Activated CD4-positive, alpha-beta T cell treated with anti-CD3 and anti-CD28 coated beads, Interleukin-2, amount 10 ng/mL, durations not matched to agents 7 days and 5 days (primary cell): ENCODE measurements at regions not wholly inside any gene's neighbourhood (a gene's known extent, or its start where the extent isn't known, plus 50 kb on each side); places are given as distances from the start of the nearest gene placed in this dataset.
"Not testable (repeated sequence)": the region's sequence is repeated elsewhere in the genome, so short reads cannot be mapped to it uniquely, and the experiment has no call there.

Experiments
- CTCF ChIA-PET: fragments of 350-600 bp; sonication (Branson Sonifier 250); formaldehyde crosslinking; loops from one replicate; lab custom pipeline; 2021; ENCODE audit warnings: antibody characterized with exemption; lab: Charles Lee
- POLR2A ChIA-PET: fragments of 350-600 bp; sonication (Branson Sonifier 250); formaldehyde crosslinking; loops from one replicate; lab custom pipeline; 2021; ENCODE audit warnings: antibody characterized with exemption; lab: Charles Lee
- DNase-seq: peaks from one replicate; pipeline ENCODE4 v3.0.0-alpha.2; 2020
- H3K27ac Mint-ChIP-seq: one replicate; pipeline ENCODE4 v1.8.0; 2021; ENCODE audit warnings: mild to moderate bottlenecking, moderate library complexity, mixed read lengths
- H3K27me3 Mint-ChIP-seq: one replicate; pipeline ENCODE4 v1.8.0; 2021; ENCODE audit warnings: mixed read lengths
- H3K36me3 Mint-ChIP-seq: one replicate; pipeline ENCODE4 v1.8.0; 2021; ENCODE audit warnings: low read depth, mixed read lengths
- H3K4me1 Mint-ChIP-seq: one replicate; pipeline ENCODE4 v1.8.0; 2021; ENCODE audit warnings: mixed read lengths
- H3K4me3 Mint-ChIP-seq: one replicate; pipeline ENCODE4 v1.8.0; 2021; ENCODE audit warnings: mild to moderate bottlenecking, moderate library complexity, mixed read lengths
- H3K9me3 Mint-ChIP-seq: one replicate; pipeline ENCODE4 v1.8.0; 2021; ENCODE audit warnings: mixed read lengths

- CTCF ChIA-PET: no interaction called here
- DNase-seq: no peak
- no peaks in the 10 kb centered on the region for H3K36me3 Mint-ChIP-seq
- no peaks in the 10 kb centered on the region for H3K9me3 Mint-ChIP-seq
- no peak overlapping the region for H3K27ac Mint-ChIP-seq
- H3K4me1 Mint-ChIP-seq: no peaks in the 10 kb centered on the region
- no peak overlapping the region for H3K4me3 Mint-ChIP-seq
- POLR2A ChIA-PET: no interaction called here
- H3K27me3 Mint-ChIP-seq: no peaks in the 10 kb centered on the region
Observed at GRCh38 chr2:21194147-21194546, 70.4 kb downstream of the TDRD15 start.

DNA sequence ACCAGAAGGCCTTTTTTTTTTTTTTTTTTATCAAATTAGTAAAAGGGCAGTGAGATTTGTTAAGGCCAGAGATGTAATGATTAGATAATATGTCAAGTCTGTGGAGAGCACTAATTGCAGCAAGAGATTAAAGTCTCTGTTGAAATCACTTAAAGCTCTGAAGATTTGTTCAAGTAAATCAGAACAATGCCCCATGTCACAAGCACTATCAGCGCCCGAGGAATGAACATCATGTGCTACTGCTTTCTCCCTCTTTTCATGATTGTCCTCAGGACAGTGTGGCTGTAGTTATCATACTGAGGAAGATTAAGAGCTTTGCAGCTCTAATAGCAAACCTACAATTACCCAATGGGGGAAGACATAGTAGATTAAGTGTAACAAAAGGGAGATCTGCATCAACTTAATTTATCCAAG is 71.1 kb downstream of the TDRD15 start:
- CTCF ChIA-PET: no interaction called here
- Mint-ChIP-seq H3K36me3 (no peaks in the 10 kb centered on the region), H3K27ac (no peak overlapping the region), H3K9me3 (no peaks in the 10 kb centered on the region), H3K4me3 (no peak overlapping the region), H3K4me1 (no peaks in the 10 kb centered on the region), H3K27me3 (no peaks in the 10 kb centered on the region)
- no peak for DNase-seq
- POLR2A ChIA-PET: no interaction called here

GRCh38 chr2:21195326-21195725 is 71.6 kb downstream of the TDRD15 start:
- no peak for DNase-seq
- no peaks in the 10 kb centered on the region for H3K27me3 Mint-ChIP-seq
- H3K4me1 Mint-ChIP-seq: no peaks in the 10 kb centered on the region
- H3K9me3 Mint-ChIP-seq: no peaks in the 10 kb centered on the region
- CTCF ChIA-PET: no interaction called here
- POLR2A ChIA-PET: no interaction called here
- H3K4me3 Mint-ChIP-seq: no peak overlapping the region
- no peaks in the 10 kb centered on the region for H3K36me3 Mint-ChIP-seq
- H3K27ac Mint-ChIP-seq: no peak overlapping the region

GRCh38 chr2:21198637-21199036 is 74.9 kb downstream of the TDRD15 start:
- ChIA-PET CTCF (interaction anchor here (0.7 kb wide), 1 partner anchor 581 kb away, joined by 3 read pairs; no protein-coding TSS in a partner anchor), POLR2A (no interaction called here)
- Mint-ChIP-seq H3K36me3 (no peaks in the 10 kb centered on the region), H3K27ac (no peak overlapping the region), H3K4me1 (no peaks in the 10 kb centered on the region), H3K27me3 (no peaks in the 10 kb centered on the region), H3K4me3 (no peak overlapping the region), H3K9me3 (no peaks in the 10 kb centered on the region)
- no peak for DNase-seq

DNA sequence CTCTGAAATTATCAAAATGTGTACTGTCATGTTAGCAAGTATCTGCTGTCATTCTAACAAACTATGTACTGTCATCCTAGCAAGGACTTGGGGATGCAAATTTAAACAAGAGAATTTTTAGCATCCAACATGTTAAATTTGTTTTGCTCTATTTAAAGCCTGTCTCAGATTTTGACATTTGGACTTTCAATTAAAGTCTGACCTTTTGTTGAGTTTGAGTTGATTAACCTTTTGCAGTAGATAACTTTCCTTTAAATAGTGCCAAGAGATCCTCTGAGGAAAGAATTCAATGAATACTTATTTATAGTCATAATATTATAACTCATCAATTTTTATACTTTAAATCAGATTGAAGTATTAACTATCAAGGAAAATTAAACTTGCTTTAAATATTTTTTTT is 80.2 kb downstream of the TDRD15 start:
- H3K4me1 Mint-ChIP-seq: no peaks in the 10 kb centered on the region

GRCh38 chr2:21214085-21214484 is 90.3 kb downstream of the TDRD15 start:
- DNase-seq, H3K36me3 Mint-ChIP-seq, H3K27ac Mint-ChIP-seq, CTCF ChIA-PET, POLR2A ChIA-PET, H3K4me1 Mint-ChIP-seq, H3K27me3 Mint-ChIP-seq, H3K4me3 Mint-ChIP-seq, H3K9me3 Mint-ChIP-seq: not testable (repeated sequence)

More for the DNA sequence above, 80.2 kb downstream of the TDRD15 start:
- Mint-ChIP-seq H3K36me3 (no peaks in the 10 kb centered on the region), H3K27ac (no peak overlapping the region), H3K9me3 (no peaks in the 10 kb centered on the region), H3K27me3 (no peaks in the 10 kb centered on the region), H3K4me3 (no peak overlapping the region)
- ChIA-PET POLR2A (no interaction called here), CTCF (no interaction called here)
- DNase-seq: no peak

GRCh38 chr2:21217442-21217841 is 93.7 kb downstream of the TDRD15 start:
- no peaks in the 10 kb centered on the region for H3K36me3 Mint-ChIP-seq
- H3K9me3 Mint-ChIP-seq: no peaks in the 10 kb centered on the region
- no peaks in the 10 kb centered on the region for H3K27me3 Mint-ChIP-seq
- no peak overlapping the region for H3K4me3 Mint-ChIP-seq
- ChIA-PET CTCF (no interaction called here), POLR2A (no interaction called here)
- DNase-seq: no peak
- H3K4me1 Mint-ChIP-seq: no peaks in the 10 kb centered on the region
- no peak overlapping the region for H3K27ac Mint-ChIP-seq

DNA sequence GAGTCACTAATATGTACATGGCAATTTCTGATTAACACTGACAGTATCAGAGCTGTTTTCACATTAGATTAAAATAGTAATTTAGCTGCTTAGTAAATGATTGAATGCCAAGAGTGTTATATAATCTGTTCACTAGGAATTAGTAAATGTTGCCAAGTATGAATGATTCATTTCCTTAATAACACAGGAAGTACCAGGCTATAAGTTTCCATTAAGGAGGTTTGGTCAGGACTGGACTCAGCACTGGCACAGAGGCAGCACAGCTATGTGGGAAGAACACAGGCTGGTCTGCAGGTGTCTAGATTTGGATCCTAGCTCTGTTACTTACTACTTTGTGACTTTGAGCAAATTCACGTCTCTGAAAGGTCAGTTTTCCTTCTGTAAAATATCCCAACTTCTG is 97.2 kb downstream of the TDRD15 start:
- Mint-ChIP-seq H3K27ac (no peak overlapping the region), H3K4me1 (no peaks in the 10 kb centered on the region), H3K9me3 (no peaks in the 10 kb centered on the region), H3K27me3 (no peaks in the 10 kb centered on the region), H3K4me3 (no peak overlapping the region), H3K36me3 (no peaks in the 10 kb centered on the region)
- ChIA-PET CTCF (no interaction called here), POLR2A (no interaction called here)
- DNase-seq: no peak

GRCh38 chr2:21223618-21224017 is 99.8 kb downstream of the TDRD15 start:
- Mint-ChIP-seq H3K36me3 (no peaks in the 10 kb centered on the region), H3K9me3 (no peaks in the 10 kb centered on the region), H3K4me3 (no peak overlapping the region), H3K27me3 (no peaks in the 10 kb centered on the region), H3K4me1 (no peaks in the 10 kb centered on the region), H3K27ac (no peak overlapping the region)
- DNase-seq: no peak
- ChIA-PET CTCF (no interaction called here), POLR2A (no interaction called here)

DNA sequence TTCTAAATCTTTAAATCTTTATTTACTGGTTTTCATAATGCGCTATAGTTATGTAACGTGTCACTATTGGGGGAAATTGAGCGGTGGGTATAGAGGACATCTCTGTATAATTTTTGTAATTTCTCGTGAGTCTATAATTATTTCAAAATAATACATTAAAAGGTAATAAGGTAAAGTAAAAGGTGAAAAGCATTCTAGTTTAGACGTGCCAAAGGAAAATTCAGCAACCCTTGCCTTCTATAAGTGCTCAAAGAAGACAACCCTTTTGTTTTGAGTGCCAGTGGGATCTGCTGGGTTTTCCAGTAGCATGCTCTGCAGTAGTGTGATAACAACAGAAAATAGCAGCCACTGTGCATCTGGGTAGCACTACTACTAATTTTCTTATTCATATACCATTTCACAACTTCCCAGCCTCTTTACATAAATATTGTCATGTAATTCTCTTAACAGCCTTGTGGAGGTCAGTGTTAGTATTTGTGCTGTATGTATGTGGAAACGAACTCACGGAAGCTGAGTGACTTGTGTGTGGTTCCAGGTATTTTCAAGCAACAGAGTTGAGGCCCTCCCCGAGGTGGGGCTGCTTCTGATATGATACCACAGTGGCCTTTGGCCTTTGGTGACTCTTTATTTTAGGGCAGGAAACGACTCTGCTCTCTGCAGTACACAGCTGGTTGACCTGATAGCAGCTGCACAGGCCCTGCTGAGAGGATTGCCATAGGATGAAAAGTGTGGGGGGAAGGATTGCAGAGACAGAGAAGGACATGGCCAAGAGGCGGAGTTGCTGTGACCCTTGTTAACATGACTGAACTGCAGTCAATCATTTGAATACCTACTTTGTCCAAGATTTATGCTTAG is 104.5 kb downstream of the TDRD15 start:
- Mint-ChIP-seq H3K27me3 (no peaks in the 10 kb centered on the region), H3K27ac (no peak overlapping the region), H3K36me3 (no peaks in the 10 kb centered on the region), H3K4me3 (no peak overlapping the region), H3K4me1 (no peaks in the 10 kb centered on the region), H3K9me3 (no peaks in the 10 kb centered on the region)
- CTCF ChIA-PET: no interaction called here
- DNase-seq: no peak
- POLR2A ChIA-PET: no interaction called here

GRCh38 chr2:21229302-21229701 is 105.5 kb downstream of the TDRD15 start:
- Mint-ChIP-seq H3K27me3 (no peaks in the 10 kb centered on the region), H3K4me3 (no peak overlapping the region), H3K36me3 (no peaks in the 10 kb centered on the region), H3K4me1 (no peaks in the 10 kb centered on the region), H3K9me3 (no peaks in the 10 kb centered on the region), H3K27ac (no peak overlapping the region)
- POLR2A ChIA-PET: no interaction called here
- CTCF ChIA-PET: no interaction called here
- no peak for DNase-seq

DNA sequence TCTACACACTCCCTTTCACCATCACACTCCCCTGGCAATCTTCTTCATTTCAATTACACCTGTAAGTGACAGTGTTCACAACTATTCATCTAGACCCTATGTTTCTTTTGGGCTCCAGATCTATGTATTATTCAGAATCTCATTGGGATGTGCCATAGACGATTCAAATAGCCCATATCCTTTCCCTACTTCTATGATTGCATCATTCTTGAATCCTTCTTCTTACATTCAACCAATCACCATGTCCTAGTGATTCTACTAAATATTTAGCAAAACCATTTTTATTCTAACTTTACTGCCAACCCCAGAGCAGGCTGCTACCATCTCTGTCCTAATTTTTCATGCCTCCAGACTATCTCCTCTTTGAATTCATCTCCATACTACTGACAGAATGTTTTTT is 106.4 kb downstream of the TDRD15 start:
- POLR2A ChIA-PET: no interaction called here
- no peaks in the 10 kb centered on the region for H3K4me1 Mint-ChIP-seq

GRCh38 chr2:21231985-21232384 is 108.2 kb downstream of the TDRD15 start:
- Mint-ChIP-seq H3K27me3 (no peaks in the 10 kb centered on the region), H3K36me3 (no peaks in the 10 kb centered on the region), H3K4me3 (no peak overlapping the region), H3K27ac (no peak overlapping the region), H3K4me1 (no peaks in the 10 kb centered on the region), H3K9me3 (no peaks in the 10 kb centered on the region)
- CTCF ChIA-PET: no interaction called here
- DNase-seq: no peak
- POLR2A ChIA-PET: no interaction called here

More for the DNA sequence above, 106.4 kb downstream of the TDRD15 start:
- Mint-ChIP-seq H3K27ac (no peak overlapping the region), H3K4me3 (no peak overlapping the region), H3K9me3 (no peaks in the 10 kb centered on the region), H3K27me3 (no peaks in the 10 kb centered on the region), H3K36me3 (no peaks in the 10 kb centered on the region)
- no peak for DNase-seq
- CTCF ChIA-PET: no interaction called here

DNA sequence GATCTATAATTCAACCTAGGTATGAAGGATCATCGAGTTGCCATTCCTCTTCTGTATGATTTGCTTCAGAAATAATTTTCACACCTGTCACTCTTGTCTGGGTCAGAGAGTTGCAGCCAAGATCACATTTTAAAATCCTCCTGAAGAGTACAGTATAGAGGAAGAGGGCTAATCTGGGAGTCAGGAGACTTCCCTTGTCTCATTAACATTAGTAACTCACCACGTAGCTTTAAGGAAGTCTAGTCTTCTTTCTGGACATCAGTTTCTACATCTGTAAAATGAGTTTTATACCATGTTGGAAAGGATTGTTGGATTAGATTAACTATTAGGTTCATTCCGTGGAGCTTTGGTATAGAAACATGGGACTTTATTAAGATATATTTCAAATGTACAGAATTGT is 109.4 kb downstream of the TDRD15 start:
- H3K4me1 Mint-ChIP-seq: no peaks in the 10 kb centered on the region
- CTCF ChIA-PET: no interaction called here
- no peaks in the 10 kb centered on the region for H3K9me3 Mint-ChIP-seq
- POLR2A ChIA-PET: no interaction called here
- no peaks in the 10 kb centered on the region for H3K36me3 Mint-ChIP-seq
- no peak overlapping the region for H3K4me3 Mint-ChIP-seq
- DNase-seq: no peak
- no peaks in the 10 kb centered on the region for H3K27me3 Mint-ChIP-seq
- H3K27ac Mint-ChIP-seq: no peak overlapping the region
